Thoracic aorta (tissue), 2 donors: ENCODE measurements at regions not wholly inside any gene's neighbourhood (a gene's known extent, or its start where the extent isn't known, plus 50 kb on each side); places are given as distances from the start of the nearest gene placed in this dataset.

ENCODE experiments used
- ATAC-seq: fragments of 150-250 bp; one replicate; pipeline ENCODE4 v1.8.0; 2017; ENCODE audit warnings: low read depth; ENCODE audit not compliant: insufficient number of reproducible peaks, low FRiP score
- DNase-seq: peaks from one replicate; pipeline ENCODE4 v3.0.0-alpha.2; 2020; ENCODE audit warnings: low spot score
- H3K27ac ChIP-seq, 2 donors: fragments of 200-600 bp; sonication (generic); 1 replicate in 1 of 2; 2 replicates in 1 of 2; pipeline ENCODE4 v1.5.1; 2016; ENCODE audit warnings: mild to moderate bottlenecking in 2 of 2, moderate library complexity in 2 of 2
- H3K27me3 ChIP-seq: fragments of 200-600 bp; sonication (generic); replicated peaks from 2 replicates; pipeline ENCODE4 v1.6.0; 2016; ENCODE audit warnings: mild to moderate bottlenecking; ENCODE audit not compliant: insufficient read depth
- H3K36me3 ChIP-seq: fragments of 200-600 bp; sonication (generic); one replicate; pipeline ENCODE4 v1.5.1; 2016
- H3K4me1 ChIP-seq, 2 donors: fragments of 200-600 bp; sonication (generic); 1 replicate in 1 of 2; 2 replicates in 1 of 2; pipeline versions ENCODE4 v1.5.1 to v1.6.0; 2016; ENCODE audit warnings: low read depth in 2 of 2, mild to moderate bottlenecking in 1 of 2; ENCODE audit not compliant: control insufficient read depth in 1 of 2
- H3K4me3 ChIP-seq: fragments of 200-600 bp; sonication (generic); 2 replicates; pipeline ENCODE4 v1.5.1; 2016; ENCODE audit warnings: mild to moderate bottlenecking
- H3K9me3 ChIP-seq: fragments of 200-600 bp; sonication (generic); 2 replicates; pipeline ENCODE4 v1.5.1; 2016
- CTCF ChIP-seq: fragments of 200-600 bp; sonication (generic); IDR thresholded peaks from one replicate; pipeline ENCODE4 v1.5.1; 2019; ENCODE audit warnings: antibody characterized with exemption

DNA sequence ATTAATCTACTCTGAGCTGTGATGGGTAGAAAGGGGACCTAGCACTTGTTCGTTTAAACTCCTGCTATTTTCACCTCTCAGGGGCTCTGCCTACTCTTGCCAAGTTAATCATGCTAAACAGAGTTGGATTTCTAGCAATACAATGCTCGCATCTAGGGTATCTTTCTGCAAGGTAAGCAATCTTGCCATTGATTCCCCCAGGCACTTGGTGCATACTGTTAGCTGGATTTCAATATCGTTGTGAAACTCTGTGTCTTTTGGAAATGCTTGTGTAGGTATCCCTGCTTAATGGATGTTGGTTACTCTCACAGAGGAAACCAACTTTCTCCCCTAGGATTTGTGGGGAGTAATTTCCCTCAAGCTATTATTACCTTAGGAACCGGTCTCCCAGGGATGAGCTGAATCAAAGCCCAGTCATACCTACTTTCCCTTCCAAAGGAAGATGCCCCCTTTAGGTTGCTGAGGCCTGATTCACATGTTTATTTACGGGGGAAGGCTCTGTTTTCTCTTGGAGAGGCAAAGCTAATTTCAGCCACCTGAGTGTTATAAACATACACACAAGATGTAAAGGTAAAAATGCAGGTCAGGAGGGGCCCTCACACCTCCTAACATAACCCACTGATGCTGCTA is 366.8 kb downstream of the FBXW7 start:
- DNase-seq, result no peak
- ATAC-seq, result no peak
- Histone ChIP-seq H3K4me1 (no peaks in the 10 kb centered on the region), H3K27me3 (no peaks in the 10 kb centered on the region), H3K4me3 (no peak overlapping the region), H3K36me3 (no peaks in the 10 kb centered on the region), H3K27ac (no peak overlapping the region), H3K9me3 (no peaks in the 10 kb centered on the region)
- no peak for TF ChIP-seq CTCF

DNA sequence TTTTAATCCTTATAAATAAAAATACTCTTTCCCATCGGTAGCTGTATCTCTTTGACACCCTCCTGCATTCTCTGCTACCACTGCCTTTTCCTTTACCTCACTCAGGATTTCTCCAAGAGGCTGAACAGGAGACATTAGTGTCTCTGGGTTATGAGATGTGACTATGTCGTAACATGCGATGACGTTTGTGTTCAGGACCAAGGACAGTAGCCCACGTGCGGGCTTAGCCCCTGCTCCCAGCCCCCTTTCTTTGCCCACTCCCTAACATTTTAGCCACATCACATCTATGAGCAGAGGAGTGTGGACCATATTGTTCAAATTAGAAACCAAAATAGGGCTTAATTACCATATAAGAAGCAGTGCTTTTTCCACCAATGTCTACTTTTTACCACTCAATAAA is 369.3 kb downstream of the FBXW7 start:
- Histone ChIP-seq H3K4me1 (peaks cover 0 to 11% of the 10 kb centered on the region in 2 donors), H3K9me3 (no peaks in the 10 kb centered on the region), H3K27me3 (no peaks in the 10 kb centered on the region), H3K4me3 (no peak overlapping the region), H3K36me3 (no peaks in the 10 kb centered on the region), H3K27ac (no peak overlapping the region)
- TF ChIP-seq CTCF, result no peak
- ATAC-seq, result no peak
- DNase-seq, result no peak

DNA sequence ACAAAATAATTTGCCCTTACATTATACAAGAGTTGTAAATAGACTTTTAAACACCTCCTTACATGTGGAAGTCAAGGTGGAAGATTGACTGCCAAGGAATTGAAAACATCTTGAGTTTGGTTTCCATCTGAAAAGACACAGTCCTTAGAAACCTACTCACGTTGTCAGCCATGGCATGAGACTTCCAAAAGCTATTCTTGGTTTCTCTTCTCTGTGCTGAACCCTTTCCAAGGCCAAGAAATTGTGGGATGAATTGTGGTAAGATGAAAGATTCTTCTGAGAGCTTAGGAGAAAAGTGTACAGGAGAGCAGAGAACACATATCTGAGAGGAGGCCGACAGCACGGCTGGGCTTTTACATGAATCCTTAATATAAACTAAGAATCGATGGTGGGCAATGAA is 370.0 kb downstream of the FBXW7 start:
- Histone ChIP-seq H3K27me3 (no peaks in the 10 kb centered on the region), H3K27ac (no peak overlapping the region), H3K36me3 (no peaks in the 10 kb centered on the region), H3K4me3 (no peak overlapping the region), H3K4me1 (peaks cover 0 to 11% of the 10 kb centered on the region in 2 donors), H3K9me3 (no peaks in the 10 kb centered on the region)
- TF ChIP-seq CTCF, result no peak
- DNase-seq (no peak), ATAC-seq (no peak)

DNA sequence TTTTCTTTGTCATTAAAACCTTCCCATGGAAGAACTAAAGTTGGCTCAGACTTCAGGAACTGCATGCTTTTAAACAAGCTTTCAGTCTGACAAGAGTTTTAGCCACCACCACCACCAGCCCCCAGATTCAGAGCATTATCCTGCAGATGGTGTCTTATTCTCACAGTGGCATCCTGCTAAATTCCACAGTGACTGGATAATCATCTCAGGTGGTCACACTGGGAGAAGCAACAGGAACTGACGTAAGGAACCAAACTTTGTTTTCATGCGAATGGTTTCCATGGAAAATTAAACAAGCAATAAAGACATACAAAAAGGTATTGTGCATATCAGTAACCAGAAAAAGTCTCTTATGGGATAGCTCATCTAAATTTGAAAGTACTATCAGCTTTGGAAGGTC is 370.7 kb downstream of the FBXW7 start:
- no peak for TF ChIP-seq CTCF
- no peak overlapping the region for H3K4me3 ChIP-seq
- no peak for DNase-seq
- no peaks in the 10 kb centered on the region for H3K9me3 ChIP-seq
- peaks cover 0 to 11% of the 10 kb centered on the region in 2 donors for H3K4me1 ChIP-seq
- ATAC-seq, result no peak
- no peaks in the 10 kb centered on the region for H3K27me3 ChIP-seq
- H3K36me3 ChIP-seq, result no peaks in the 10 kb centered on the region
- H3K27ac ChIP-seq, result no peak overlapping the region

DNA sequence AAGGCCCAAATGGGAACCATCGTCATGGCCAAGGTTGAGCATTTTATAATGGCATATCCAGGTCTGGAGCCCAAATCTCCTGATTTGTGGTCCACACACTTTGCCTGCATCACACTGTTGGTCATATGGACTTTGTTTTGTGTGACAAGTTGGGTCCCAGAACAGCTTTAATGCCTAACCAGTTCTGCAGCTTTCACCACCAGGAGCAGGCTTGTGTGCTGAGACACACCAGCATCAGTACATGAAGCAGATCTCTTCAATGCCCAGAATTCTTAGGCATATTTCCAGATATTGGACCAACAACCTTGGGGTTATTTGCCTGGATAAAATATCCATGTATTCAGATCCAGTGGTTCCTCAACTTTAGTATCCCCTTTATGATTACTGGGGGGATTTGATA is 371.3 kb downstream of the FBXW7 start:
- no peaks in the 10 kb centered on the region for H3K9me3 ChIP-seq
- no peak for ATAC-seq
- no peak for TF ChIP-seq CTCF
- H3K4me1 ChIP-seq, result peaks cover 0 to 11% of the 10 kb centered on the region in 2 donors
- no peak overlapping the region for H3K4me3 ChIP-seq
- no peak overlapping the region for H3K27ac ChIP-seq
- H3K36me3 ChIP-seq, result no peaks in the 10 kb centered on the region
- H3K27me3 ChIP-seq, result no peaks in the 10 kb centered on the region
- no peak for DNase-seq
